ENCODE measurements at regions not wholly inside any gene's neighbourhood (a gene's known extent, or its start where the extent isn't known, plus 50 kb on each side); places are given as distances from the start of the nearest gene placed in this dataset.

GRCh38 chr19:32294871-32295438 lies 50.5 kb upstream of the ZNF507 start:
- no peaks in the 10 kb centered on the region for H3K4me1 Mint-ChIP-seq (ENCODE audit: low read depth)
- no peak overlapping the region for H3K4me3 Mint-ChIP-seq
- no peak for DNase-seq
- peaks cover 3% of the 10 kb centered on the region for H3K27me3 Mint-ChIP-seq
- no peak overlapping the region for H3K27ac Mint-ChIP-seq
- peaks cover 3% of the 10 kb centered on the region for H3K9me3 Mint-ChIP-seq
- H3K36me3 Mint-ChIP-seq (ENCODE audit: low read depth) = no peaks in the 10 kb centered on the region

Measured in activated T-cell treated with anti-CD3 and anti-CD28 coated beads, Interleukin-2, amount 50 U/mL, for 24 hours (primary cell).